ENCODE measurements at regions not wholly inside any gene's neighbourhood (a gene's known extent, or its start where the extent isn't known, plus 50 kb on each side); places are given as distances from the start of the nearest gene placed in this dataset.

DNA sequence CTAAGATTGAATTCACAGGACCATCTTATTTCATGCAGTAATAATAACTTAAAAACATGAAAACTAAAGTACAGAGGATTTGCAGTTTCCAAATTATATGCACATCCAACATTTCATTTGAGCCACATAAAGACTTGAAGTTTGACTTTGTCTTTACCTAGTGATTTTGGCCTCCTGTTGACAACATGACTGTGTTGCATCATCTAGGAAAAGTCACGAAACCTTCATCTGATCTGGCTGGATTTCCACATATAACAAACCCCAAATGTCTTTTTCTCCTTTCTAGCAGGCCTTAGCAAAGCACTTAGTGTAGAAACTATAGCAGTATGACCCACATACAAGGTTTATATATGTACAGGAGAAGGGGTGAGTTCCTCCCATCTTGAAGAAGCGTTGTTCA is 406.5 kb upstream of the CDH5 start:
- TF ChIP-seq, protein P1, sequence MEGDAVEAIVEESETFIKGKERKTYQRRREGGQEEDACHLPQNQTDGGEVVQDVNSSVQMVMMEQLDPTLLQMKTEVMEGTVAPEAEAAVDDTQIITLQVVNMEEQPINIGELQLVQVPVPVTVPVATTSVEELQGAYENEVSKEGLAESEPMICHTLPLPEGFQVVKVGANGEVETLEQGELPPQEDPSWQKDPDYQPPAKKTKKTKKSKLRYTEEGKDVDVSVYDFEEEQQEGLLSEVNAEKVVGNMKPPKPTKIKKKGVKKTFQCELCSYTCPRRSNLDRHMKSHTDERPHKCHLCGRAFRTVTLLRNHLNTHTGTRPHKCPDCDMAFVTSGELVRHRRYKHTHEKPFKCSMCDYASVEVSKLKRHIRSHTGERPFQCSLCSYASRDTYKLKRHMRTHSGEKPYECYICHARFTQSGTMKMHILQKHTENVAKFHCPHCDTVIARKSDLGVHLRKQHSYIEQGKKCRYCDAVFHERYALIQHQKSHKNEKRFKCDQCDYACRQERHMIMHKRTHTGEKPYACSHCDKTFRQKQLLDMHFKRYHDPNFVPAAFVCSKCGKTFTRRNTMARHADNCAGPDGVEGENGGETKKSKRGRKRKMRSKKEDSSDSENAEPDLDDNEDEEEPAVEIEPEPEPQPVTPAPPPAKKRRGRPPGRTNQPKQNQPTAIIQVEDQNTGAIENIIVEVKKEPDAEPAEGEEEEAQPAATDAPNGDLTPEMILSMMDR (IDR thresholded peaks at IDR 0.05), result no peak
- no peak for TF ChIP-seq POLR2A (IDR thresholded peaks at IDR 0.05)
- TF ChIP-seq POLR2AphosphoS5 (IDR thresholded peaks at IDR 0.05), result no peak
- no peak for TF ChIP-seq EP300 (IDR thresholded peaks at IDR 0.05)
